ENCODE measurements at regions not wholly inside any gene's neighbourhood (a gene's known extent, or its start where the extent isn't known, plus 50 kb on each side); places are given as distances from the start of the nearest gene placed in this dataset.

DNA sequence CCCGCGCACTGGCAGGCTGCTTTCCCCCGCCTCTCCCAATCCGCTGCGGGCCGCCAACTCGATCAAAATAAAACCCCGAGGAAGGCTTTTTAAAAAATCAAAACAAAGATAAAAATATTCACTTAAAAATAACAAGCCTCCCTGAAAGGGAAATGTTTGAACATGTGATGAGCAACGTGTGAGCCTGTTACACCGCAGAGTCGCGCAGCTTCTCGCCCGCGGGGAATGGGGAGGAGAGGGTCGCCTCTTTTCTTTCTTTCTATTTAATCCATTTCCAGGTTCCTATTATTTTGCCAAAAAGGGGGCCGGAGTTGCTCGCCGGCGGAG lies 326.0 kb upstream of the F9 start:
- TF ChIP-seq CTCF (IDR thresholded peaks at IDR 0.05), result no peak
- TF ChIP-seq POLR2AphosphoS5 (IDR thresholded peaks at IDR 0.05), result no peak
- TF ChIP-seq EP300 (IDR thresholded peaks at IDR 0.05; ENCODE audit: low read depth), result no peak

All from transverse colon (tissue), 4 donors.